LNCAP (cell line): ENCODE measurements at regions not wholly inside any gene's neighbourhood (a gene's known extent, or its start where the extent isn't known, plus 50 kb on each side); places are given as distances from the start of the nearest gene placed in this dataset.

Source experiments
- CTCF ChIP-seq: fragments of 450-650 bp; IDR thresholded peaks from 2 replicates; pipeline ENCODE4 v1.5.1; 2017; ENCODE audit warnings: mild to moderate bottlenecking

- TF ChIP-seq CTCF: no peak
These were observed 155.6 kb upstream of the CNTNAP4 start for GRCh38 chr16:76121636-76122035.

GRCh38 chr16:76123966-76124365 lies 153.2 kb upstream of the CNTNAP4 start:
- TF ChIP-seq CTCF: no peak

- no peak for TF ChIP-seq CTCF
These were observed 151.3 kb upstream of the CNTNAP4 start for GRCh38 chr16:76125871-76126270.

- TF ChIP-seq CTCF: no peak
These were observed 119.6 kb upstream of the CNTNAP4 start for GRCh38 chr16:76157629-76158028.

GRCh38 chr16:76162046-76162445 lies 115.2 kb upstream of the CNTNAP4 start:
- TF ChIP-seq CTCF: no peak

- no peak for TF ChIP-seq CTCF
These were observed 112.1 kb upstream of the CNTNAP4 start for GRCh38 chr16:76164970-76165558.

- TF ChIP-seq CTCF: no peak
These were observed 101.5 kb upstream of the CNTNAP4 start for GRCh38 chr16:76175718-76176117.

GRCh38 chr16:76176153-76176552 lies 101.0 kb upstream of the CNTNAP4 start:
- TF ChIP-seq CTCF: no peak
